Thyroid gland (tissue), 4 donors: ENCODE measurements at regions not wholly inside any gene's neighbourhood (a gene's known extent, or its start where the extent isn't known, plus 50 kb on each side); places are given as distances from the start of the nearest gene placed in this dataset.

ENCODE experiments used
- POLR2A ChIP-seq, 2 donors: fragments of 450-650 bp; IDR thresholded peaks; one replicate each; pipeline ENCODE4 v1.6.1; 2017; ENCODE audit warnings: antibody characterized with exemption in 2 of 2, mild to moderate bottlenecking in 2 of 2, moderate library complexity in 1 of 2
- TF ChIP-seq, protein P1 (sequence below), 6 experiments: fragments of 200-600 bp in 3 of 6; fragments of 450-650 bp in 3 of 6; sonication (generic) in 3 of 6; IDR thresholded peaks; one replicate each; pipeline ENCODE4 v1.5.1; 2016 to 2019; ENCODE audit warnings: antibody characterized with exemption in 6 of 6, mild to moderate bottlenecking in 2 of 6, inconsistent platforms in 1 of 6, moderate library complexity in 1 of 6

DNA sequence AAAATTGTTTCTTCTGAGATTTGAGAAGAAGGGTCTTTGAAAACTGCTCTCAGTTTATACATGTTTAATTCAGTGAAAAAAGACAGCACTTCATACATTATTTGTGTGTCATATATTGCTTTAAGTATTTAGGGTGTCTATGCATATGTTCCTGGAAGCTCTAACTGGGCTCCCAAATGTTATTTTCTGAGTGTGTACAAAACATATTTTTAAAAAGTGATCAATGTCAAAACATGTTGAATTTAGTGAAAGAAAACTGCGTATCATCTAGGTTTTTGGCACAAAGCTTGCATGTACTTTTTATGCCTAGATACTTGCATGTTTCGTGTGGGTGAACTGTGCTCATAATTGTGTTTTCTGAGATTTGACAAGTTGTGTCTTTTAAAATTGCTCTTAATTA, 81.6 kb downstream of the ASCL4 start:
- TF ChIP-seq, protein P1, sequence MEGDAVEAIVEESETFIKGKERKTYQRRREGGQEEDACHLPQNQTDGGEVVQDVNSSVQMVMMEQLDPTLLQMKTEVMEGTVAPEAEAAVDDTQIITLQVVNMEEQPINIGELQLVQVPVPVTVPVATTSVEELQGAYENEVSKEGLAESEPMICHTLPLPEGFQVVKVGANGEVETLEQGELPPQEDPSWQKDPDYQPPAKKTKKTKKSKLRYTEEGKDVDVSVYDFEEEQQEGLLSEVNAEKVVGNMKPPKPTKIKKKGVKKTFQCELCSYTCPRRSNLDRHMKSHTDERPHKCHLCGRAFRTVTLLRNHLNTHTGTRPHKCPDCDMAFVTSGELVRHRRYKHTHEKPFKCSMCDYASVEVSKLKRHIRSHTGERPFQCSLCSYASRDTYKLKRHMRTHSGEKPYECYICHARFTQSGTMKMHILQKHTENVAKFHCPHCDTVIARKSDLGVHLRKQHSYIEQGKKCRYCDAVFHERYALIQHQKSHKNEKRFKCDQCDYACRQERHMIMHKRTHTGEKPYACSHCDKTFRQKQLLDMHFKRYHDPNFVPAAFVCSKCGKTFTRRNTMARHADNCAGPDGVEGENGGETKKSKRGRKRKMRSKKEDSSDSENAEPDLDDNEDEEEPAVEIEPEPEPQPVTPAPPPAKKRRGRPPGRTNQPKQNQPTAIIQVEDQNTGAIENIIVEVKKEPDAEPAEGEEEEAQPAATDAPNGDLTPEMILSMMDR (IDR thresholded peaks at IDR 0.05), result no peak
- TF ChIP-seq POLR2A (IDR thresholded peaks at IDR 0.05), result no peak
